ENCODE measurements at regions not wholly inside any gene's neighbourhood (a gene's known extent, or its start where the extent isn't known, plus 50 kb on each side); places are given as distances from the start of the nearest gene placed in this dataset.

DNA sequence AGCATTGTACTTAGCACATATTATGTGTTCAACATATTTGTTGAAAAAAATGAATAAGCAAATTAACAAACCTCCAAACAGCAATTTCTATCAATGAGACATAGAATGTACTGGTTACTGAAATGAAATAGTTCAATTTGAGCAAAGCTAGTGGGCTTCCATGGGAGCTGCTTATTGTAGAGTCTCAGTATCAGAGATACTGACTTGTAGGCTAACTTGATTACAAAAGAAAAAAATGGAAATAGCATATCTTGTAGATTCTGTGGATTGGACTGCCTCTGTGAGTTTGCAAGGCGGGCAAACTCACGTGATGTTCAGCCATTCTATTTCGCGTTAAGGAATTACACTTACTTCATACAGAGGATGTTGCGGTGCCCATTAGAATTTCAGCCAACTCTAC, 222.1 kb upstream of the JADE1 start:
- Histone ChIP-seq H3K9me2 (ENCODE audit: low read depth, low read length) (no peaks in the 10 kb centered on the region), H3K79me2 (ENCODE audit: insufficient read depth, low read length) (no peaks in the 10 kb centered on the region), H3K9me3 (ENCODE audit: low read length) (no peaks in the 10 kb centered on the region), H3K27ac (ENCODE audit: low read depth, low read length, poor library complexity, severe bottlenecking) (no peak overlapping the region), H3K4me2 (ENCODE audit: low read length) (no peak overlapping the region), H3K9ac (ENCODE audit: low read length) (no peak overlapping the region), H3K36me3 (ENCODE audit: insufficient read depth, low read length) (no peaks in the 10 kb centered on the region), H3K4me3 (ENCODE audit: low read depth, low read length, poor library complexity, severe bottlenecking) (no peak overlapping the region), H3F3A (ENCODE audit: insufficient read depth, low read length) (no peaks in the 10 kb centered on the region), H3K4me1 (ENCODE audit: insufficient read depth, low read length, severe bottlenecking) (no peaks in the 10 kb centered on the region), H2AFZ (ENCODE audit: low read length) (no peak overlapping the region), H4K20me1 (ENCODE audit: insufficient read depth, low read length) (no peaks in the 10 kb centered on the region), H3K27me3 (ENCODE audit: insufficient read depth, low read length) (no peaks in the 10 kb centered on the region)
- TF ChIP-seq, protein P1, sequence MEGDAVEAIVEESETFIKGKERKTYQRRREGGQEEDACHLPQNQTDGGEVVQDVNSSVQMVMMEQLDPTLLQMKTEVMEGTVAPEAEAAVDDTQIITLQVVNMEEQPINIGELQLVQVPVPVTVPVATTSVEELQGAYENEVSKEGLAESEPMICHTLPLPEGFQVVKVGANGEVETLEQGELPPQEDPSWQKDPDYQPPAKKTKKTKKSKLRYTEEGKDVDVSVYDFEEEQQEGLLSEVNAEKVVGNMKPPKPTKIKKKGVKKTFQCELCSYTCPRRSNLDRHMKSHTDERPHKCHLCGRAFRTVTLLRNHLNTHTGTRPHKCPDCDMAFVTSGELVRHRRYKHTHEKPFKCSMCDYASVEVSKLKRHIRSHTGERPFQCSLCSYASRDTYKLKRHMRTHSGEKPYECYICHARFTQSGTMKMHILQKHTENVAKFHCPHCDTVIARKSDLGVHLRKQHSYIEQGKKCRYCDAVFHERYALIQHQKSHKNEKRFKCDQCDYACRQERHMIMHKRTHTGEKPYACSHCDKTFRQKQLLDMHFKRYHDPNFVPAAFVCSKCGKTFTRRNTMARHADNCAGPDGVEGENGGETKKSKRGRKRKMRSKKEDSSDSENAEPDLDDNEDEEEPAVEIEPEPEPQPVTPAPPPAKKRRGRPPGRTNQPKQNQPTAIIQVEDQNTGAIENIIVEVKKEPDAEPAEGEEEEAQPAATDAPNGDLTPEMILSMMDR (IDR thresholded peaks at IDR 0.05; ENCODE audit: low read length) = no peak
- TF ChIP-seq EZH2 (IDR thresholded peaks at IDR 0.05; ENCODE audit: borderline replicate concordance, low read length) = no peak

DNA sequence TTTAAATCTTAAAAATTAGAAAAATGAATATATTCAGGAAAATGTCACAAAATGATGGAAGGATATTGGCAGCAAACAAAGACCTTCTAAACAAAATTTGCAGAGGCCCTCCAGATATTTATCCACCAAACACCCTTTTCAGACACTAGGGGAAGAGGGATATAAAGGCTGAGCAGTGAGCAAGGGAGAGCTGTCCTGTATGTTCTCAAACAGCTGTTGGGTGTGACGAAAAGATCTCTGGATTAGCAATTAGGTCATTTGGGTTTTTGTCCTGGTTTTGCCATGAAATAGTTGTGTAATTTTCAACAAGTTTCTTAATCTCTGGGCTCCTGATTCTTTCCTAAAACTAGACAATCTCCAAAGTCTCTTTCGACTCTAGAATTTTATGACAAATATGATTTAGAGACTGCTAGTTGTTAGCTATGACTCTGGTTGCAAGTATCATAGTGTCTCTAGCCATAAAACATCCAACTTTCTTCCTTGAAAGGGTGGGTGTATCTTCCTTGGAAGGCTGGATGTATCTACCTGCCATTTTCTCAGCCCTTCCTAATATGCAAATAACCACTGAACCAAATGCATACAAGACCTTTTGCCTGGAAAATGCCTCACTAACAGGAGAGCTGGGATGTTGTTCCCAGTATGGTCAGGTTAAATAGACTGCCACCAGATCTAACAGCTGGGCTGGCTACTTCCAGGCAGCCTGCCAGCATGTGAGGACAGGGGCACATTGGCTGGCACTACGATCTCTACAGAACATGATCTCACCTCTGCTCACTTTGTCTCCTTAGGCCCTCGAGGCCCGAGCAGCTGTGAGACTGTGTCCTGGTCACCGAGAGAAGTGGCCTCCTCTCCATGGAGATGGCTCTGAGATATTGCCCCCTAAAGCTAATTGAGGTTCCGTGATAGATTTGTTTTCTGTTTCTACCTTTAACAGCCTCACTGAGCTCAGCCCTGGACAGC, 225.5 kb upstream of the JADE1 start:
- H3K9me3 ChIP-seq (ENCODE audit: low read length) = no peaks in the 10 kb centered on the region
- no peak overlapping the region for H3K9ac ChIP-seq (ENCODE audit: low read length)
- H3K4me2 ChIP-seq (ENCODE audit: low read length) = no peak overlapping the region
- no peaks in the 10 kb centered on the region for H3K9me2 ChIP-seq (ENCODE audit: low read depth, low read length)
- H3K36me3 ChIP-seq (ENCODE audit: insufficient read depth, low read length) = no peaks in the 10 kb centered on the region
- H3K4me3 ChIP-seq (ENCODE audit: low read depth, low read length, poor library complexity, severe bottlenecking) = no peak overlapping the region
- no peak overlapping the region for H2AFZ ChIP-seq (ENCODE audit: low read length)
- TF ChIP-seq EZH2 (IDR thresholded peaks at IDR 0.05; ENCODE audit: borderline replicate concordance, low read length) = no peak
- TF ChIP-seq, protein P1 (IDR thresholded peaks at IDR 0.05; ENCODE audit: low read length) = no peak
- no peaks in the 10 kb centered on the region for H3K27me3 ChIP-seq (ENCODE audit: insufficient read depth, low read length)
- no peaks in the 10 kb centered on the region for H3F3A ChIP-seq (ENCODE audit: insufficient read depth, low read length)
- H3K79me2 ChIP-seq (ENCODE audit: insufficient read depth, low read length) = no peaks in the 10 kb centered on the region
- H3K4me1 ChIP-seq (ENCODE audit: insufficient read depth, low read length, severe bottlenecking) = no peaks in the 10 kb centered on the region
- no peak overlapping the region for H3K27ac ChIP-seq (ENCODE audit: low read depth, low read length, poor library complexity, severe bottlenecking)
- H4K20me1 ChIP-seq (ENCODE audit: insufficient read depth, low read length) = no peaks in the 10 kb centered on the region

DNA sequence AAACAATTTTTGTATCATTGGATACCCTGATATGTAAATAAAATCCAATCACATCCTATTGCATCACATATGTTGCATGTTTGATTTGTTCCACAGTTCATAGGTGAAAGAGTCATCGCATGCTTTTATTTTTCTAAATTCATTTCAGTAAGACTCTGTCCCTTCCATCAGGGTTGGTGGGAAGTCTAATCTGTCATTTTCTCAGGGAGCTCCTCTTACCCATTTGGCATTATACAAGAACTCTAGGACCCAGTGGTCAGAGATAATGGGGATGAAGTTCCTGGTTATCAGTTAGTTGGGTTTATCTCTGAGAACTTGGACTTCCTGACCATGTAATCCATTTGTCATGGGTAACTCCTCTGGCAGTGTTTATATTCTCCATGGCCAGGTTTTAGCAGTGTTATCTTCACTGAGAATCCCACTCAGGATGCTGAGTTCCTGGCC, 227.1 kb upstream of the JADE1 start:
- Histone ChIP-seq H3K4me2 (ENCODE audit: low read length) (no peak overlapping the region), H3K4me1 (ENCODE audit: insufficient read depth, low read length, severe bottlenecking) (no peaks in the 10 kb centered on the region), H3K27ac (ENCODE audit: low read depth, low read length, poor library complexity, severe bottlenecking) (no peak overlapping the region), H3K9ac (ENCODE audit: low read length) (no peak overlapping the region), H3K9me2 (ENCODE audit: low read depth, low read length) (no peaks in the 10 kb centered on the region), H4K20me1 (ENCODE audit: insufficient read depth, low read length) (no peaks in the 10 kb centered on the region), H3K9me3 (ENCODE audit: low read length) (no peaks in the 10 kb centered on the region), H3K36me3 (ENCODE audit: insufficient read depth, low read length) (no peaks in the 10 kb centered on the region), H3K27me3 (ENCODE audit: insufficient read depth, low read length) (no peaks in the 10 kb centered on the region), H3K4me3 (ENCODE audit: low read depth, low read length, poor library complexity, severe bottlenecking) (no peak overlapping the region), H3F3A (ENCODE audit: insufficient read depth, low read length) (no peaks in the 10 kb centered on the region), H2AFZ (ENCODE audit: low read length) (no peak overlapping the region), H3K79me2 (ENCODE audit: insufficient read depth, low read length) (no peaks in the 10 kb centered on the region)
- TF ChIP-seq, protein P1 (IDR thresholded peaks at IDR 0.05; ENCODE audit: low read length) = no peak
- no peak for TF ChIP-seq EZH2 (IDR thresholded peaks at IDR 0.05; ENCODE audit: borderline replicate concordance, low read length)
